K562 (cell line): ENCODE measurements at regions not wholly inside any gene's neighbourhood (a gene's known extent, or its start where the extent isn't known, plus 50 kb on each side); places are given as distances from the start of the nearest gene placed in this dataset.

ENCODE experiments used
- ATAC-seq: fragments of 200-7000 bp; cut with Tn5 transposase; 3 replicates; pipeline ENCODE4 v1.9.1; 2020; ENCODE audit warnings: moderate library complexity
- BruUV-seq: library from RNA; stranded (reverse); fragments of 400-500 nt; replicated peaks from 2 replicates; lab custom pipeline; 2021; lab: Mats Ljungman, UMichigan
- CTCF ChIA-PET: fragments of 300-600 bp; formaldehyde crosslinking; extraction: SDS; loops from one replicate; lab custom pipeline; 2021; ENCODE audit warnings: low intra/inter-chr PET ratio; lab: Yijun Ruan, JAX
- POLR2A ChIA-PET: fragments of 300-600, 350-650 bp; sonication (Branson Sonifier 250); formaldehyde crosslinking; extraction: SDS; loops from one replicate; lab custom pipeline; 2021; ENCODE audit warnings: antibody characterized with exemption, inconsistent platforms; lab: Yijun Ruan, JAX
- DNase-seq, 4 experiments: peaks; one replicate each; pipeline versions ENCODE4 v3.0.0 to v3.0.0-alpha.2; 2011 to 2018; ENCODE audit warnings: low spot score in 3 of 4, mixed read lengths in 3 of 4; ENCODE audit errors: extremely low read depth in 1 of 4
- FAIRE-seq: peaks from 2 replicates; lab custom pipeline; 2011; peaks lifted over from hg19 to GRCh38; lab: Jason Lieb, UNC
- H2AFZ ChIP-seq: 2 replicates; pipeline ENCODE4 v1.6.0; 2011; ENCODE audit warnings: low read depth, low read length, control low read depth, inconsistent platforms
- H3K27ac ChIP-seq: fragments of 200-600 bp; 3 replicates; pipeline ENCODE4 v1.8.0; 2011; ENCODE audit warnings: low read depth, mild to moderate bottlenecking, control low read depth, inconsistent platforms, low read length, moderate library complexity, mixed read lengths; ENCODE audit errors: extremely low read depth
- H3K27me3 ChIP-seq, 2 experiments: fragments of 300-600 bp in 1 of 2; 2 replicates in 1 of 2; 3 replicates in 1 of 2; pipeline versions ENCODE4 v1.6.0 to v1.8.0; 2011; ENCODE audit warnings: inconsistent platforms in 2 of 2, low read length in 2 of 2, mild to moderate bottlenecking in 1 of 2, mixed read lengths in 1 of 2, moderate library complexity in 1 of 2; ENCODE audit not compliant: control insufficient read depth in 2 of 2, insufficient read depth in 2 of 2
- H3K36me3 ChIP-seq: fragments of 300-600 bp; 3 replicates; pipeline ENCODE4 v1.8.0; 2011; ENCODE audit warnings: mild to moderate bottlenecking, low read length, inconsistent platforms; ENCODE audit not compliant: control insufficient read depth, insufficient read depth
- H3K4me1 ChIP-seq, 2 experiments: fragments of 200-600 bp in 1 of 2; replicated peaks in 1 of 2; 2 replicates in 1 of 2; 3 replicates in 1 of 2; pipeline versions ENCODE4 v1.5.1 to v1.8.0; 2011; ENCODE audit warnings: inconsistent platforms in 2 of 2, low read length in 2 of 2, mild to moderate bottlenecking in 1 of 2, mixed read lengths in 1 of 2, moderate library complexity in 1 of 2; ENCODE audit not compliant: control insufficient read depth in 2 of 2, insufficient read depth in 2 of 2
- H3K4me2 ChIP-seq: 2 replicates; pipeline ENCODE4 v1.6.1; 2011; ENCODE audit warnings: low read length, control low read depth, inconsistent platforms, mixed read lengths; ENCODE audit not compliant: insufficient read depth
- H3K4me3 ChIP-seq: fragments of 200-600 bp; sonication (generic), shearing (Covaris generic); 2 replicates; pipeline ENCODE4 v1.5.1; 2016; ENCODE audit warnings: control low read depth, inconsistent platforms
- H3K79me2 ChIP-seq: fragments of 200-600 bp; 3 replicates; pipeline ENCODE4 v1.8.0; 2011; ENCODE audit warnings: low read length, inconsistent platforms; ENCODE audit not compliant: control insufficient read depth, insufficient read depth
- H3K9ac ChIP-seq, 2 experiments: 2 replicates each; pipeline versions ENCODE4 v1.6.0 to v1.6.1; 2011; ENCODE audit warnings: low read depth in 2 of 2, low read length in 2 of 2, control low read depth in 1 of 2, inconsistent platforms in 1 of 2, mild to moderate bottlenecking in 1 of 2, mixed read lengths in 1 of 2; ENCODE audit not compliant: insufficient read depth in 1 of 2
- H3K9me1 ChIP-seq: one replicate; pipeline ENCODE4 v1.6.0; 2011; ENCODE audit warnings: inconsistent platforms, mild to moderate bottlenecking, low read length, moderate library complexity; ENCODE audit not compliant: control insufficient read depth, insufficient read depth
- H3K9me3 ChIP-seq: replicated peaks from 2 replicates; pipeline ENCODE4 v1.5.1; 2011; ENCODE audit warnings: low read depth, low read length, inconsistent platforms; ENCODE audit not compliant: control insufficient read depth, insufficient read depth
- H4K20me1 ChIP-seq: replicated peaks from 2 replicates; pipeline ENCODE4 v1.6.1; 2011; ENCODE audit warnings: low read length, inconsistent platforms, mixed read lengths; ENCODE audit not compliant: control insufficient read depth, insufficient read depth
- BRF2 ChIP-seq: IDR thresholded peaks from 3 replicates; pipeline ENCODE4 v1.6.1; 2011; ENCODE audit warnings: borderline replicate concordance, mild to moderate bottlenecking; ENCODE audit not compliant: insufficient read length, insufficient read depth
- JUNB ChIP-seq: fragments of 450-650 bp; formaldehyde crosslinking; conservative IDR thresholded peaks from 2 replicates; pipeline ENCODE4 v1.4.0; 2020; ENCODE audit warnings: mild to moderate bottlenecking
- MCM3 ChIP-seq: fragments of 450-650 bp; IDR thresholded peaks from 2 replicates; pipeline ENCODE4 v1.6.1; 2016
- NCOR1 ChIP-seq: fragments of 450-650 bp; IDR thresholded peaks from 2 replicates; pipeline ENCODE4 v1.6.1; 2016; ENCODE audit warnings: mild to moderate bottlenecking, moderate library complexity
- NFIX ChIP-seq: fragments of 250-450 bp; sonication (Bioruptor Pico); IDR thresholded peaks from 2 replicates; pipeline ENCODE4 v1.4.0; 2020; ENCODE audit warnings: low read depth, mild to moderate bottlenecking, moderate library complexity
- TFAP4 ChIP-seq: sonication (generic); formaldehyde crosslinking; IDR thresholded peaks from 2 replicates; pipeline ENCODE4 v1.8.0; 2022; ENCODE audit warnings: missing genetic modification reagents, mild to moderate bottlenecking, moderate library complexity, borderline replicate concordance
- ZNF766 ChIP-seq: fragments of 200-800 bp; sonication (Bioruptor generic); conservative IDR thresholded peaks from 2 replicates; pipeline ENCODE4 v1.6.1; 2016; ENCODE audit warnings: missing genetic modification characterization, missing compliant biosample characterization
- WGBS: fragments of 100-300 bp; shearing (Covaris generic); methylation state at CpG from one replicate; pipeline ENCODE4 v1.1.6; 2016; ENCODE audit warnings: low coverage, mixed read lengths; ENCODE audit not compliant: insufficient coverage; ENCODE audit errors: missing lambda C conversion rate; 5-methylcytosine and 5-hydroxymethylcytosine counted together
- in situ Hi-C: fragments of 300-500 bp; cut with MboI; formaldehyde crosslinking; loops from 4 replicates; pipeline ENCODE4 v1.15.0; 2018; ENCODE audit warnings: inconsistent platforms, mixed read lengths
- intact Hi-C: fragments of 100-400 bp; cut with micrococcal nuclease; formaldehyde crosslinking; loops from 2 replicates; pipeline ENCODE4 v1.14.2; 2022

DNA sequence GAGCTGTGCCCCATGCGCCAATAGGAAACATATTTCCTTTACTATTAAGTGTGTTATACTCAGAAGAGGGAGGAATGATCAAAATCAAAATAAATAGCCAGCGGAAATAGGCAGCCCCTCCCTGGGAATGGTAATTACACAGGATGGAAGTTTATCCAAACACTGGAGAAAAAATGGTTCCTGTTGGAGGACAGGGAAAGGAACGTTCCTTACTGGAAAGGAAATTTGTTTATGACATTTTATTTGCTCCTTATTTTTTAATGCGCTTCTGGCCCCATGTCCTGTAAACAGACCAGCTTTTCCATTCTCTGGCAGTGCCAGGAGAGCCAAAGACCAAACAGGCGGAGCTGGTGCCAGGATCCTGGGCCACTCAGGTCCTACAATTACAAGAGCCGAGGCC, 273.7 kb downstream of the SOX9 start:
- DNase-seq, result no peak
- Histone ChIP-seq H3K27me3 (0 out of 5 replicates have a peak, but pooled peaks cover 0 to 4% of the 10 kb centered on the region in 2 experiments), H3K9me3 (no peaks in the 10 kb centered on the region), H3K4me3 (no peak overlapping the region), H3K4me1 (no peaks in the 10 kb centered on the region), H3K27ac (no peak overlapping the region), H3K9ac (no peak overlapping the region), H3K36me3 (no peaks in the 10 kb centered on the region), H4K20me1 (no peaks in the 10 kb centered on the region), H3K9me1 (no peaks in the 10 kb centered on the region), H3K4me2 (no peak overlapping the region), H2AFZ (no peak overlapping the region), H3K79me2 (no peaks in the 10 kb centered on the region)
- no TSS peak for BruUV-seq
- FAIRE-seq, result no peak
- in situ Hi-C loops, result no loop called here
- no peak for ATAC-seq
- POLR2A ChIA-PET, result interaction anchor here (0.6 kb wide), 1 partner anchor 41 kb away, joined by 3 read pairs; no protein-coding TSS in a partner anchor
- 0% methylated on average over 6 of the region's 6 CpGs for WGBS
- no peak for TF ChIP-seq NFIX (CRISPR knock-in tag)
- TF ChIP-seq TFAP4 (CRISPR knock-in tag), result no peak
- TF ChIP-seq MCM3, result no peak
- no peak for TF ChIP-seq BRF2
- TF ChIP-seq NCOR1, result no peak
- TF ChIP-seq JUNB (CRISPR knock-in tag), result no peak
- no peak for TF ChIP-seq ZNF766 (CRISPR knock-in tag)
- intact Hi-C loops, result no loop called here
- CTCF ChIA-PET, result no interaction called here
